Urothelium cell line (cell line): ENCODE measurements at regions not wholly inside any gene's neighbourhood (a gene's known extent, or its start where the extent isn't known, plus 50 kb on each side); places are given as distances from the start of the nearest gene placed in this dataset.
"Not testable (repeated sequence)": the region's sequence is repeated elsewhere in the genome, so short reads cannot be mapped to it uniquely, and the experiment has no call there.

Experiments
- DNase-seq: peaks from one replicate; pipeline ENCODE4 v3.0.0; 2011; ENCODE audit warnings: low spot score, mixed read lengths
- FAIRE-seq: peaks from 2 replicates; lab custom pipeline; 2011; peaks lifted over from hg19 to GRCh38; lab: Jason Lieb, UNC

DNA sequence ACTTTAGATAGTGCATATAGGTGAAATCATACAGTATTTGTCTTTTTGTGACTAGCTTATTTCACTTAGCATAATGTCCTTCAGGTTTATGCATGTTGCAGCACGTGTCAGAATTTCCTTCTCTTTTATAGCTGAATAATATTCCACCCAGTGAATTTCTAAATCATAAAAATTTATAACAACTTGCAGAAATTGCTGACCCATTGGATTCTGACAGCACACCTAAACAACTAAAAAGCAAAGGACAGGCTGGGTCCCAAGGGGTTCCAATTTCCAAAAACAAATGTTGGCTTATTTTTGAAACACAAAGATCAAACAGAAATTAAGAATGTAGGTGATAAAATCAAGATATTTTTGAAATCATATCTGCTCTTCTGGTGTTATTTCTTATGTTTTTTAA lies 86.5 kb upstream of the ACKR3 start:
- no peak for FAIRE-seq
- no peak for DNase-seq

- DNase-seq (no peak), FAIRE-seq (no peak)
Observed at GRCh38 chr2:236485519-236485918, 84.1 kb upstream of the ACKR3 start.

DNA sequence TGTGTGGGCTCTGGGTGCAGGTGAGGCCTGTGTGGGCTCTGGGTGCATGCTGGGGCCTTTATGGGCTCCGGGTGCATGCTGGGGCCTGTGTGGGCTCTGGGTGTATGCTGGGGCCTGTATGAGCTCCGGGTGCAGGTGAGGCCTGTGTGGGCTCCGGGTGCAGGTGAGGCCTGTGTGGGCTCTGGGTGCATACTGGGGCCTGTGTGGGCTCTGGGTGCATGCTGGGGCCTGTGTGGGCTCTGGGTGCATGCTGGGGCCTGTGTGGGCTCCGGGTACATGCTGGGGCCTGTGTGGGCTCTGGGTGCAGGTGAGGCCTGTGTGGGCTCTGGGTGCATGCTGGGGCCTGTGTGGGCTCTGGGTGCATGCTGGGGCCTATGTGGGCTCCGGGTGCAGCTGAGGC lies 80.5 kb upstream of the ACKR3 start:
- DNase-seq, FAIRE-seq: not testable (repeated sequence)

GRCh38 chr2:236489895-236490404 lies 79.7 kb upstream of the ACKR3 start:
- DNase-seq: no peak
- FAIRE-seq: no peak

- no peak for FAIRE-seq
- no peak for DNase-seq
Observed at GRCh38 chr2:236496340-236496739, 73.3 kb upstream of the ACKR3 start.

GRCh38 chr2:236498369-236498768 lies 71.3 kb upstream of the ACKR3 start:
- no peak for FAIRE-seq
- peak; percentile 43 for DNase-seq

GRCh38 chr2:236499691-236500578 lies 69.7 kb upstream of the ACKR3 start:
- FAIRE-seq (no peak), DNase-seq (no peak)

GRCh38 chr2:236501026-236501425 lies 68.6 kb upstream of the ACKR3 start:
- DNase-seq (no peak), FAIRE-seq (no peak)

GRCh38 chr2:236501531-236501930 lies 68.1 kb upstream of the ACKR3 start:
- DNase-seq (no peak), FAIRE-seq (no peak)

DNA sequence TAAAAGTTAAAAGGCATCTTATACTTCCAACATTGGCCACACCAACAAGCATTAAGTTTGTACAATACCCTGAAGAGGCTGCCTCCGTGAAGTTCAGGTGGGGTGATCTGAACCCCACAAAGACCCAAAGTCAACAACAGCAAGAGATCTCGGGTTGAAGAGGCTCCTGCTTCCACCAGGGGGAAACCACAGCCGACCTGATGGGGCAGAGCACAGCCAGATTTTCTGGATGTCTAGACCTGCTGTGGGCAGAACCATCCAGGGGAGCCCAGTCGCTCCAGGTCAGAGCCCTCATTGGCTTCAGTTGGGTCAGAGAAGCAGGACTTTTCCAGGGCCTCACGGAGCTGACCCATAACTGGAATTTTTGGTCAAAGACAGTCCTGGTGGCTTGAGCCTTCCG lies 66.5 kb upstream of the ACKR3 start:
- no peak for DNase-seq
- FAIRE-seq: no peak

DNA sequence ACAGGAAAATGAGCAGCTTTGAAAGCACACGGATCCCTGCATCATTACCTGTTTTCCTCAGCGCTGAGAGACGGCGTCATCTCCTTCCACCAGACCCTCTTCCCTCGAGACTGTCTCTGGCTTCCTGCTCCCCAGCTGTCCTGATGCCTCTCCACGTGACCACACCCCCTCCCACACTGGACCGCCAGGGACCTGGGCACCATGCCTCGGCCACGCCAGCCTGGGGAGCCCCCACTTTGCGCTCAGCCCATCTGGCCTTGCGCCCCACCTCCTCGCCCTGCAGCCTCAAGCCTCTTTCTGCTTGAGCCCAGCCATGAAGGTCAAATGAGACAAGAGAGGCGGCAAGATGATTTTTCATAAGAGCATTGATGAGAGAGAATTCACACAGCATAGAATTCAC lies 66.0 kb upstream of the ACKR3 start:
- FAIRE-seq (no peak), DNase-seq (no peak)

GRCh38 chr2:236505041-236505440 lies 64.6 kb upstream of the ACKR3 start:
- no peak for FAIRE-seq

GRCh38 chr2:236505648-236506047 lies 64.0 kb upstream of the ACKR3 start:
- DNase-seq (no peak), FAIRE-seq (no peak)

More at GRCh38 chr2:236505041-236505440, 64.6 kb upstream of the ACKR3 start:
- no peak for DNase-seq

DNA sequence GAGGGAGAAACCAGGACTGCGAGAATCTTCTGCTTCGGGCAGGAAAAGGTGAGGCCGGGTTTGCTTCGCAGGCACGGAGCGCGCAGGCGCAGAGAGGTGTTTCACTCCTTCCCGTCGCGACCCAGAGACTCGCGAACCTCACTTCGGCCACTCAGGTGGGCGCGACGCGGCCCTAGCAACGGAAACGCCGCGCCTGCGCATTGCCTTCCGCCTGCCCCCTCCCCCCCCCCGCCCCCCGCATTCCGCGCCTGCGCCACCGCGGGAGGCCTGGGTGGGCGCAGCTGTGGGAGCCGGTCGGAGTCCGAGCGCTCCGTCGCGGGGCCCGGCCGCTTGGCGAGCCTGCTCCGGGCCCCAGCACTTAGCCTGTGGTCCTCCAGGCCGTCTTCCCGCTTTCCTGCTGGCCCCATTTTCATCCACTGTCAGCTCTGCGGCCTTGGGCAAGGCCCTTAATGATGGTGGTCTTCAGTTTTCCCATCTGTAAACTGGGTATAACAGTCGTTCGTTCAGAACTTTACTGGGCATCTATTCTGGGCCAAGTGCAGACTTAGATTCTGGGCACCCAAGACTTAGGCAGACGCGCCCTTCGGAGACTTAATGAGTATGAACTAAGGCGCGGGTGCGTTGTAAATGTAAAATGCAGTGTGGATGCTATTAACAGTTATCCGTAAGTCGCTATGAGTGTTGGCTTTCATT lies 62.1 kb upstream of the ACKR3 start:
- DNase-seq (peak; percentile 97), FAIRE-seq (peak; percentile 89)

DNA sequence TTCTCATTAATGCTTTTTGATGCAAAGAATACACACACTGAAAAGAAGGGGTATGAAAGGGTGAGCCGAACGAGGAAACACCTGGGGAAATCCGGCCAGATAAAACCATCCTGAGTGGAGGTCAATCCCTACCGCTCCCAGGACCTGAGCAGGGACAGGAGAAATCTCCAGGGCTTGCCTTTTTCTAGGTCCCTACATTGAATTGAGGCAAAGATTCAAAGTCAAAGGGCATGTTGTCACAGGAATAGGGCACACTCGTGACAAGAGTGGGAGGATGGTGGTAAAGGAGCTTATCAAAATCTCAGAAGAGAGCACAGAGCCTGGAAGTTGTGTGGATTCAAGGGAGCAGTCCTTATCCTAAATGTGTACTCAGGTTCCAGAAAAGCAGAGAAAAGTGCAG lies 61.2 kb upstream of the ACKR3 start:
- FAIRE-seq (no peak), DNase-seq (no peak)

DNA sequence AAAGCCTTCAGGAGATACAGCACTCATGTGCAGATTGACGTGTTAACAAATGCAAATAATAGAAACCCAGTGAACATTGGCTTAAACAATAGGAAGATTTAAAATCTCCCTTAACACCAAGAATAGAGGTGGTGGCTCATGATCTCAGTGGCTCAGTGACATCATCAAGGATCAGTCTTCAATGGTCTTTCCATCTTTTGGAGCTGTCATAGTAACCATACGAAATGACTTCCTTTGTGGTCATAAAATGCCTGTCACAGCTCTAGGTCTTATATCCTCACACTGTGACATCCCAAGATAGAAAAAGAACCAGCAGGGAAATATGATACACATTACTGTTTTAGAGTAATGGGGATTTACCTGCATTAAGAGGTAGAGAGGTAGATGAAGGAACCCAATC lies 59.6 kb upstream of the ACKR3 start:
- no peak for DNase-seq

GRCh38 chr2:236511266-236511665 lies 58.4 kb upstream of the ACKR3 start:
- DNase-seq (no peak), FAIRE-seq (no peak)

More for the DNA sequence above, 59.6 kb upstream of the ACKR3 start:
- no peak for FAIRE-seq

- no peak for FAIRE-seq
- DNase-seq: no peak
Observed at GRCh38 chr2:236512267-236512666, 57.4 kb upstream of the ACKR3 start.

GRCh38 chr2:236512902-236513435 lies 56.7 kb upstream of the ACKR3 start:
- FAIRE-seq (peak; percentile 17), DNase-seq (peak; percentile 74)

DNA sequence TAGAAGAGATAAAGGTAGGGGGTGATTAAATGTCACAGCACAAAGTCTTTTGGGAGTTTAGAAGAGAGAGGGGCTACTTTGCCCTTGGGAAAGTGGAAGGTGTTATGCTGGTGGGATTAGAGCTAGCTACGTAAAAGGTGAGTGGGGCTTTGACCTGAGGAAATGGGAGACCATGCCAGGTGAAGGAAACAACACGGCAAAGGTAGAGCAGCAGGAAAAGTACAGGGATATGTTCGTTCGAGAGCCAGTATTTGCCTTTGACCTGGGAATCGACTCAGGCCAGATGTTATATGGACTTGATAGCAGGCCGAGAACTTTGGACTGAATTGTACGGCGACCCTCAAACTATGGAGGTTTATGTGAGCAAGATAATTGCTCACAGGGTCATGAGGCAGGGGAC lies 55.7 kb upstream of the ACKR3 start:
- DNase-seq (no peak), FAIRE-seq (no peak)

DNA sequence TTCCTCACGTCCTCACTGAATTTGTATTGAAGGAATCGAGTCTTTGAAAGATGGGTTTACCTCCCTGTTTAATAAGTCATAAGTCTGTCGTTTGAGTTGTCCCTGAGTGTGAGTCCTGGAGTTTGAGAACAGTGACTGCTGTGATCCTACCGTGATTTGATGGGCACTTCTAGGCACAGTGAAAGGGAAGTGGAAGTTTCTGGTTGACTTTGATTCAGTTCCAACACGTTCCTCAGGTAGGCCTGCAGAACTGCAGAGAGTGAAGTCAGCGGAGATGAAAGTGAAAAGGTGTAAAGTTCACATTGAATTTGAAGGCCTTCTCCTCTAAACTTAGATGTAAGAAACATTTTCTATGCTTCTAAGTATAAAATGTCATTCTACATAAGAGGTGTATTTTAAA lies 52.9 kb upstream of the ACKR3 start:
- DNase-seq (no peak), FAIRE-seq (no peak)
